ENCODE measurements at regions not wholly inside any gene's neighbourhood (a gene's known extent, or its start where the extent isn't known, plus 50 kb on each side); places are given as distances from the start of the nearest gene placed in this dataset.
"Not testable (repeated sequence)": the region's sequence is repeated elsewhere in the genome, so short reads cannot be mapped to it uniquely, and the experiment has no call there.

DNA sequence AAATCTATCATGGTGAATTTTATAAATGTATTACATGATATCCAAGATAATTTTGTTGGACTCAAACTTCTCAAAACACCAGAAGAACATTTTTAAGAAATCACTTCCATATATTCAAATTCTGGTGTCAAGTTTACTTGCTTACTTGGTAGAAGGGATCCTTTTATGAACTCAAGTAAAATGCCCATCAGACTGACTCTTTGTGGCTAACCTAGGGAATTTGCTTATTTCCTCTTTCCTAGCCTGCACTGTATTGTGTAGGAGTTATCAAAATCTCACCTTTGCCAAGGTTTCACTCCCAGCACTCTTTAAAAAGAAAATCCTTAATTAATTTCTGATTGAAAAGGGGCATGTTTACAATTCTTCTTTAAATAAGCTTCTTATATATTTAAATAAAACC lies 196.5 kb downstream of the DUSP6 start:
- Mint-ChIP-seq H3K27ac (no peak overlapping the region), H3K9me3 (peaks cover 8% of the 10 kb centered on the region), H3K27me3 (no peaks in the 10 kb centered on the region), H3K4me1 (ENCODE audit: low read depth) (peaks cover 32% of the 10 kb centered on the region), H3K4me3 (no peak overlapping the region), H3K36me3 (ENCODE audit: low read depth) (no peaks in the 10 kb centered on the region)
- no peak for DNase-seq

GRCh38 chr12:89154743-89155499 lies 197.4 kb downstream of the DUSP6 start:
- Mint-ChIP-seq H3K9me3 (peaks cover 15% of the 10 kb centered on the region), H3K27ac (no peak overlapping the region), H3K4me1 (ENCODE audit: low read depth) (peaks cover 32% of the 10 kb centered on the region), H3K36me3 (ENCODE audit: low read depth) (no peaks in the 10 kb centered on the region), H3K27me3 (no peaks in the 10 kb centered on the region), H3K4me3 (no peak overlapping the region)
- DNase-seq = no peak

- no peak for DNase-seq
- H3K36me3 Mint-ChIP-seq (ENCODE audit: low read depth) = no peaks in the 10 kb centered on the region
- peaks cover 17% of the 10 kb centered on the region for H3K9me3 Mint-ChIP-seq
- no peaks in the 10 kb centered on the region for H3K27me3 Mint-ChIP-seq
- no peak overlapping the region for H3K4me3 Mint-ChIP-seq
- H3K27ac Mint-ChIP-seq = no peak overlapping the region
- peaks cover 31% of the 10 kb centered on the region for H3K4me1 Mint-ChIP-seq (ENCODE audit: low read depth)
Observed at GRCh38 chr12:89153341-89153740, 199.0 kb downstream of the DUSP6 start.

DNA sequence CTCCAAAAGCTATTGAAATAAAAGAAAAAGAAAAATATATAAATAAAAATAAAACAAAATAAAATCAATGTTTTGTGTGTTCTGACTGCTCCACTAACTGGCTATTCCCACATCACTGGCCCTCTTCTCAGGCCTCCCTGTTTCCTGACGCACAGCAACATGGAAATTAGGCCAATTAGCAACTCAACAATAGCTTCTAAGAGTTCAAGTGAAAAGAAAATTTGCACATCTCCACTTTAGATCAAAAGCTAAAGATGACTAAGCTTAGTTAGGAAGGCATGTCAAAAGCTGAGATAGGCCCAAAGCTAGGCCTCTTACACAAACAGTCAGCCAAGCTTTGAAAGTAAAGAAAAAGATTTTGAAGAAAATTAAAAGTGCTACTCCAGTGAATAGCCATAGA lies 200.8 kb downstream of the DUSP6 start:
- H3K36me3 Mint-ChIP-seq (ENCODE audit: low read depth) = no peaks in the 10 kb centered on the region
- DNase-seq = no peak
- H3K9me3 Mint-ChIP-seq = peaks cover 19% of the 10 kb centered on the region
- peaks cover 18% of the 10 kb centered on the region for H3K4me1 Mint-ChIP-seq (ENCODE audit: low read depth)
- no peak overlapping the region for H3K4me3 Mint-ChIP-seq
- no peaks in the 10 kb centered on the region for H3K27me3 Mint-ChIP-seq
- H3K27ac Mint-ChIP-seq = no peak overlapping the region

GRCh38 chr12:89150789-89151188 lies 201.5 kb downstream of the DUSP6 start:
- not testable (repeated sequence) for H3K27ac Mint-ChIP-seq; DNase-seq; H3K36me3 Mint-ChIP-seq (ENCODE audit: low read depth); H3K27me3 Mint-ChIP-seq; H3K4me3 Mint-ChIP-seq
- peaks cover 10% of the 10 kb centered on the region for H3K4me1 Mint-ChIP-seq (ENCODE audit: low read depth)
- peaks cover 19% of the 10 kb centered on the region for H3K9me3 Mint-ChIP-seq

GRCh38 chr12:89140602-89141238 lies 211.6 kb downstream of the DUSP6 start:
- H3K9me3 Mint-ChIP-seq = no peaks in the 10 kb centered on the region
- H3K4me1 Mint-ChIP-seq (ENCODE audit: low read depth) = peaks cover 36% of the 10 kb centered on the region
- no peaks in the 10 kb centered on the region for H3K36me3 Mint-ChIP-seq (ENCODE audit: low read depth)
- DNase-seq = no peak
- H3K27ac Mint-ChIP-seq = no peak overlapping the region
- no peaks in the 10 kb centered on the region for H3K27me3 Mint-ChIP-seq
- no peak overlapping the region for H3K4me3 Mint-ChIP-seq

DNA sequence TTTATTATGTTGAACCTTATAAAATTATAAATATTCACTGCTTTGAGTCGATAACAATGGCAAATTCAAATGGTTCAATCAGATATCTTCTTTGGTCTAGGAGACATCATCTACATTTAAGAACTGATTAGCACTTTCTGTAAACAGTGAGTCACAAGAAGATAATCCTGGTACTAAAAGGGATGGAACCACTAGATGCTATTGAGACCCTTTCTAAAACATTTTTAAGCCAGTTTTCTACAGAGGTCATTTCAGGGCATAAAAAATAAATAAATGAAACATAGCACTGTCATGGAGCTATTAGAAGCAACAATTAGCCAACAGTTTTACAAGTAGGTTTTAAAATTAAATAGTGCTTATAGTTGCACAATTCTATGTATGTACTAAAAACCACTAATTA lies 212.2 kb downstream of the DUSP6 start:
- H3K36me3 Mint-ChIP-seq (ENCODE audit: low read depth) = no peaks in the 10 kb centered on the region
- no peak overlapping the region for H3K4me3 Mint-ChIP-seq

GRCh38 chr12:89139390-89139789 lies 212.9 kb downstream of the DUSP6 start:
- no peaks in the 10 kb centered on the region for H3K9me3 Mint-ChIP-seq
- no peaks in the 10 kb centered on the region for H3K27me3 Mint-ChIP-seq
- DNase-seq = no peak
- H3K27ac Mint-ChIP-seq = no peak overlapping the region
- H3K4me1 Mint-ChIP-seq (ENCODE audit: low read depth) = peaks cover 42% of the 10 kb centered on the region
- H3K4me3 Mint-ChIP-seq = no peak overlapping the region
- H3K36me3 Mint-ChIP-seq (ENCODE audit: low read depth) = no peaks in the 10 kb centered on the region

More for the DNA sequence above, 212.2 kb downstream of the DUSP6 start:
- H3K9me3 Mint-ChIP-seq = no peaks in the 10 kb centered on the region
- no peak for DNase-seq
- H3K4me1 Mint-ChIP-seq (ENCODE audit: low read depth) = peaks cover 40% of the 10 kb centered on the region
- no peak overlapping the region for H3K27ac Mint-ChIP-seq
- H3K27me3 Mint-ChIP-seq = no peaks in the 10 kb centered on the region

DNA sequence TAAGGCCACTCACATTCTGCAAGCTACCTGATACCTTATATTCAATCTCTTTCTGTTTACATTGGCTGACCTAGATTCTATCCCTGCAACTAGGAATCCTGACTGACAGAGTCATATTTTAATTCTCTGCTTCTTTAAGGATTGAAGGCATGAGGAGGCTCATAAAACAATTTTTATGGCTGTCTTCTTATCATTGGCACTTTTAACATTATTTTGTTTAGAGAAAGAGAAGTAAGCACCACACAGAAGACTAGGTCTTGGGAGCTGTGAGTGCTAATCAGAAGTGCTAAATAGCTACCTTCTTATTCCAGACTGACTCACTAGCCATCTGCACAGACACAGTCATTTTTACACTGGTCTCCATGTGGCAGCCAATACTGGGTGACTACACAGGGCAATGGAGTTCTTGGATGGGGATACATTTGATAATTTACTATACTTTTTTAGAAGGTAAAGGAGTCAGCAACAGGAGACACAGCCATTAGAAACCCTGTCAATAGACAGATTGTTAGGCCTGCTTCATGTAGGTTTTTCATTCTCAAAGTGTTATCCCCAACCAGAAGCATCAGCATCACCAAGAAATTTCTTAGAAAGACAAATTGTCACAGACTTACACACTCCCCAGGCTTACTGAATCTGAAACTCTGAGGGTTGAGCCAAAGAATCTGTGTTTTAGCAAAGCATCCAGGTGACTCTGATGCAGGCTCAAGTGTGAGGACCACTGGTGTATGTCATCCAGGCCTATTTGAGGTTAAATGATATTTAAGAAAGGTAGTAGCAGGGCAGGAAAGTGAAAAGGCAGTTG lies 214.1 kb downstream of the DUSP6 start:
- Mint-ChIP-seq H3K36me3 (ENCODE audit: low read depth) (no peaks in the 10 kb centered on the region), H3K4me3 (no peak overlapping the region), H3K4me1 (ENCODE audit: low read depth) (peaks cover 42% of the 10 kb centered on the region), H3K27me3 (no peaks in the 10 kb centered on the region), H3K9me3 (no peaks in the 10 kb centered on the region), H3K27ac (peak overlapping the region; percentile 94)
- no peak for DNase-seq

- Mint-ChIP-seq H3K27me3 (no peaks in the 10 kb centered on the region), H3K4me1 (ENCODE audit: low read depth) (peaks cover 42% of the 10 kb centered on the region), H3K36me3 (ENCODE audit: low read depth) (no peaks in the 10 kb centered on the region), H3K4me3 (no peak overlapping the region), H3K9me3 (no peaks in the 10 kb centered on the region), H3K27ac (peak overlapping the region; percentile 76)
- no peak for DNase-seq
Observed at GRCh38 chr12:89135976-89136634, 216.2 kb downstream of the DUSP6 start.

DNA sequence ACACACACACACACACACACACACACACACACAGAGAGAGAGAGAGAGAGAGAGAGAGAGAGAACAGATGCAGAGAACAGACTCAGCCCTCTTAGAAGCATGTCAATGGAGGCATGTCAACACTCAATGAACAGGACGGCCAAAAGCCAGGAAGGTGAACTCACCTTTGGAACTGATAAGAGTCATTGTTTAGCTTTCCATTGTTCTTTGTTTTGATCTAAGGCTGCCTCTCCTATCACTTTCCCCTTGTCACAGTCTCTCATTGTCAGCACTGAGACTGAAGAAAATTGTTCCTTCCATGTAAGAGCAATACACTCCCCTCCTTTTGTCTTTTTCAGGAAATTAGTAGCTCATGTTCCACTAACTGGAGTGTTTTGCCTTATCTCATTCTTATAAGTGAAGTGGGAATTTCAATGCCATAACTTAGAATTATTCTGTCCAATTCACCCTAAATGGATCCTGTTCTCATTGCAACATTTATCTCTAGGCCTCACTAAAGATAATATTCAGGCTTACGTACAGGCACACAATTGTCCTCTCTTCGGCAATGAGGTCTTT lies 218.0 kb downstream of the DUSP6 start:
- Mint-ChIP-seq H3K9me3 (peaks cover 2% of the 10 kb centered on the region), H3K4me3 (no peak overlapping the region), H3K27ac (no peak overlapping the region), H3K27me3 (no peaks in the 10 kb centered on the region), H3K4me1 (ENCODE audit: low read depth) (peaks cover 44% of the 10 kb centered on the region), H3K36me3 (ENCODE audit: low read depth) (no peaks in the 10 kb centered on the region)
- DNase-seq = no peak

- Mint-ChIP-seq H3K27ac (no peak overlapping the region), H3K36me3 (ENCODE audit: low read depth) (no peaks in the 10 kb centered on the region), H3K4me1 (ENCODE audit: low read depth) (peaks cover 16% of the 10 kb centered on the region), H3K4me3 (no peak overlapping the region), H3K27me3 (no peaks in the 10 kb centered on the region), H3K9me3 (peaks cover 2% of the 10 kb centered on the region)
- DNase-seq = no peak
Observed at GRCh38 chr12:89129167-89129870, 223.0 kb downstream of the DUSP6 start.

- Mint-ChIP-seq H3K4me3 (no peak overlapping the region), H3K36me3 (ENCODE audit: low read depth) (no peaks in the 10 kb centered on the region), H3K27ac (no peak overlapping the region), H3K27me3 (no peaks in the 10 kb centered on the region), H3K9me3 (peaks cover 2% of the 10 kb centered on the region), H3K4me1 (ENCODE audit: low read depth) (peaks cover 16% of the 10 kb centered on the region)
- DNase-seq = no peak
Observed at GRCh38 chr12:89126712-89127111, 225.6 kb downstream of the DUSP6 start.

- Mint-ChIP-seq H3K27me3 (no peaks in the 10 kb centered on the region), H3K4me1 (ENCODE audit: low read depth) (peaks cover 12% of the 10 kb centered on the region)
Observed at GRCh38 chr12:89122852-89123251, 229.4 kb downstream of the DUSP6 start.

More at GRCh38 chr12:89122852-89123251, 229.4 kb downstream of the DUSP6 start:
- Mint-ChIP-seq H3K9me3 (no peaks in the 10 kb centered on the region), H3K4me3 (no peak overlapping the region), H3K36me3 (ENCODE audit: low read depth) (no peaks in the 10 kb centered on the region), H3K27ac (no peak overlapping the region)
- DNase-seq = no peak
